Tibial nerve (tissue), 3 donors: ENCODE measurements at regions not wholly inside any gene's neighbourhood (a gene's known extent, or its start where the extent isn't known, plus 50 kb on each side); places are given as distances from the start of the nearest gene placed in this dataset.

ENCODE experiments used
- POLR2A ChIP-seq, 2 donors: fragments of 450-650 bp; IDR thresholded peaks; one replicate each; pipeline ENCODE4 v1.6.1; 2017; ENCODE audit warnings: antibody characterized with exemption in 2 of 2, mild to moderate bottlenecking in 2 of 2, moderate library complexity in 2 of 2
- TF ChIP-seq, protein P1 (sequence below), 5 experiments: fragments of 200-600 bp in 3 of 5; fragments of 450-650 bp in 2 of 5; sonication (generic) in 3 of 5; IDR thresholded peaks; one replicate each; pipeline ENCODE4 v1.5.1; 2016 to 2019; ENCODE audit warnings: antibody characterized with exemption in 5 of 5, mild to moderate bottlenecking in 3 of 5, moderate library complexity in 2 of 5

DNA sequence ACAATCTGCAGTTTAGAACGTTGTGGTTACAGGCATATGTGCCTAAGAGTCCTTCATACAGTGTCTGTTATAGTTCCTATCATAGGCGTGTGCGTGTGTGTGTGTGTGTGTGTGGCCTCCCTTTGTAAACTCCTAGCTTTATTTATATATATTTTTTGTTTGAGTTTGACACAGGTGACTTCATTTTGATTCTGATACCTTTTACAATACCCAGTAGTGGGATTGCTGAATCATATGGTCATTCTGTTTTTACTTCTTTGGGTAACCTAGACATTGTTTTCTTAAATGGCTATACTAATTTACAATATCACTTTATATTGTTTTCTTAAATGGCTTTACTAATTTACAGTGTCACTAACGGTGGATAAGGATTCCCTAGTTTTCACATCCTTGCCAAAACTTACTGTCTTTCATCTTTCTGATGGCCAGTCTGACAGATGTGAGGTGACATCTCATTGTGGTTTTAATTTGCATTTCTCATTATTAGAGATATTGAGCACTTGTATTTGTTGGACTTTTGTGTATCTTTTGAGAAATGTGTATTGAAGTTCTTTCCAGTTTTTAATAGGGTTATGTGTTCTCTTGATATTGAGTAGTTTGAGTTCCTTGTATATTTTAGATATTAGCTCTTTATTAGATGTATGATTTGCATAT lies 211.1 kb upstream of the NUDT6 start:
- no peak for TF ChIP-seq POLR2A (IDR thresholded peaks at IDR 0.05)
- TF ChIP-seq, protein P1, sequence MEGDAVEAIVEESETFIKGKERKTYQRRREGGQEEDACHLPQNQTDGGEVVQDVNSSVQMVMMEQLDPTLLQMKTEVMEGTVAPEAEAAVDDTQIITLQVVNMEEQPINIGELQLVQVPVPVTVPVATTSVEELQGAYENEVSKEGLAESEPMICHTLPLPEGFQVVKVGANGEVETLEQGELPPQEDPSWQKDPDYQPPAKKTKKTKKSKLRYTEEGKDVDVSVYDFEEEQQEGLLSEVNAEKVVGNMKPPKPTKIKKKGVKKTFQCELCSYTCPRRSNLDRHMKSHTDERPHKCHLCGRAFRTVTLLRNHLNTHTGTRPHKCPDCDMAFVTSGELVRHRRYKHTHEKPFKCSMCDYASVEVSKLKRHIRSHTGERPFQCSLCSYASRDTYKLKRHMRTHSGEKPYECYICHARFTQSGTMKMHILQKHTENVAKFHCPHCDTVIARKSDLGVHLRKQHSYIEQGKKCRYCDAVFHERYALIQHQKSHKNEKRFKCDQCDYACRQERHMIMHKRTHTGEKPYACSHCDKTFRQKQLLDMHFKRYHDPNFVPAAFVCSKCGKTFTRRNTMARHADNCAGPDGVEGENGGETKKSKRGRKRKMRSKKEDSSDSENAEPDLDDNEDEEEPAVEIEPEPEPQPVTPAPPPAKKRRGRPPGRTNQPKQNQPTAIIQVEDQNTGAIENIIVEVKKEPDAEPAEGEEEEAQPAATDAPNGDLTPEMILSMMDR (IDR thresholded peaks at IDR 0.05) = no peak
